ENCODE measurements at regions not wholly inside any gene's neighbourhood (a gene's known extent, or its start where the extent isn't known, plus 50 kb on each side); places are given as distances from the start of the nearest gene placed in this dataset.
A peak's percentile ranks its signal among the peaks of the same experiment; 100 is the strongest.

- H3K4me3 ChIP-seq (ENCODE audit: low read depth, low read length), result no peak overlapping the region
- DNase-seq (ENCODE audit: low read depth), result no peak
- TF ChIP-seq, protein P1, sequence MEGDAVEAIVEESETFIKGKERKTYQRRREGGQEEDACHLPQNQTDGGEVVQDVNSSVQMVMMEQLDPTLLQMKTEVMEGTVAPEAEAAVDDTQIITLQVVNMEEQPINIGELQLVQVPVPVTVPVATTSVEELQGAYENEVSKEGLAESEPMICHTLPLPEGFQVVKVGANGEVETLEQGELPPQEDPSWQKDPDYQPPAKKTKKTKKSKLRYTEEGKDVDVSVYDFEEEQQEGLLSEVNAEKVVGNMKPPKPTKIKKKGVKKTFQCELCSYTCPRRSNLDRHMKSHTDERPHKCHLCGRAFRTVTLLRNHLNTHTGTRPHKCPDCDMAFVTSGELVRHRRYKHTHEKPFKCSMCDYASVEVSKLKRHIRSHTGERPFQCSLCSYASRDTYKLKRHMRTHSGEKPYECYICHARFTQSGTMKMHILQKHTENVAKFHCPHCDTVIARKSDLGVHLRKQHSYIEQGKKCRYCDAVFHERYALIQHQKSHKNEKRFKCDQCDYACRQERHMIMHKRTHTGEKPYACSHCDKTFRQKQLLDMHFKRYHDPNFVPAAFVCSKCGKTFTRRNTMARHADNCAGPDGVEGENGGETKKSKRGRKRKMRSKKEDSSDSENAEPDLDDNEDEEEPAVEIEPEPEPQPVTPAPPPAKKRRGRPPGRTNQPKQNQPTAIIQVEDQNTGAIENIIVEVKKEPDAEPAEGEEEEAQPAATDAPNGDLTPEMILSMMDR (IDR thresholded peaks at IDR 0.05; ENCODE audit: control insufficient read depth, extremely low read depth, insufficient read depth), result no peak; the same call in 1 of the 2 replicates
Measured at GRCh38 chr17:6276711-6277110, 158.2 kb downstream of the AIPL1 start.

DNA sequence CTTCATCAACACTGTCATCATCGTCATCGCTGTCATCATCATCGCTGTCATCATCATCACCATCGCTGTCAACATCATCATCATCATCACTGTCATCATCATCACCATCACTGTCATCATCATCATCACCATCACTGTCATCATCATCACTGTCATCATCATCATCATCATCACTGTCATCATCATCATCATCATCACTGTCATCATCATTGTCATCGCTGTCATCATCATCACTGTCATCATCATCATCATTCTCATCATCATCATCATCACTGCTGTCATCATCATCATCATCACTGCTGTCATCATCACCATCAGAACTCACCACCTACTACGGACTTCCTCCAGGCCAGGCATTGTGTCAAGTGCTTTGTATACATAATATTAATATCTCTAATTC lies 160.6 kb downstream of the AIPL1 start:
- H3K4me3 ChIP-seq (ENCODE audit: low read depth, low read length), result no peak overlapping the region
- DNase-seq (ENCODE audit: low read depth), result no peak
- TF ChIP-seq, protein P1 (IDR thresholded peaks at IDR 0.05; ENCODE audit: control insufficient read depth, extremely low read depth, insufficient read depth), result no peak

DNA sequence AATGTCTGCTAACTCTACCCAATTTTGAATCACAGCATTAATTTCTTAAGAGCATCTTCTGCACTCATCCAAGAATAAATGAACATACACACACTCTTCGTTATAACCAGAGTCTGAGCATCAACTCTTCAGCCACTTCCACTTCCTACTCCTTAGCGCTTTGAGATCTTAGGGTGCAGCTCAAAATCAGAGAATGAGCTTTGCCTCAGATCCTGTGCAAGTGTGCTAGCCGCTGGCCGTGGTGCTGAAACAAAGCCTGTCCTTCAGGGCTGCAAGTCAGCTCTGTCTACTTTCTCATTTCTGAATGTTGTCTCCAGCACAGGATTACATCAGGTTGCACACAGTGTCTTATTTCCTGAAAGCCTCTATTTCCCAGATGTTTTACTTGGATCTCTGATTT lies 165.4 kb downstream of the AIPL1 start:
- peak; percentile 4 for DNase-seq (ENCODE audit: low read depth)
- H3K4me3 ChIP-seq (ENCODE audit: low read depth, low read length), result no peak overlapping the region
- TF ChIP-seq, protein P1 (IDR thresholded peaks at IDR 0.05; ENCODE audit: control insufficient read depth, extremely low read depth, insufficient read depth), result no peak

DNA sequence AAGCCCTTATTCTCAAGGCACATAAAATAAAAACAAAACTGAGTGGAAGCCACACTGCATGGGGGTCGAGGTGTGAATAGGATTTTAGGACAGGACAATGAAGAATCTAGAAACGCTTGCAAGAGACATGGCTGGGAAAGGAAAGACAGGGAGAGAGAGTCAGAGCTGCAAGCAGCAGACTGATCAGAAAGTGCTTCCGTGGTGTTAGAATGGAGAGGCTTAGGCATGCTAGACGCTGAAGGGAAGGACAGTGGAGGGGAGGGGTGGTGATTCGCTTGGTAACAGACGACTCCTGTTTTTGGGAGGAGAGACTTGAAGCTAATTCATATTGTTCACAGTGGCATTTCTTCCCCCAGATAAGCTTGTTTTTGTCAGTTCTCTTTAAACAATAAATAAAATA lies 173.5 kb downstream of the AIPL1 start:
- no peak for DNase-seq (ENCODE audit: low read depth)
- H3K4me3 ChIP-seq (ENCODE audit: low read depth, low read length), result no peak overlapping the region
- TF ChIP-seq, protein P1 (IDR thresholded peaks at IDR 0.05; ENCODE audit: control insufficient read depth, extremely low read depth, insufficient read depth), result no peak

DNA sequence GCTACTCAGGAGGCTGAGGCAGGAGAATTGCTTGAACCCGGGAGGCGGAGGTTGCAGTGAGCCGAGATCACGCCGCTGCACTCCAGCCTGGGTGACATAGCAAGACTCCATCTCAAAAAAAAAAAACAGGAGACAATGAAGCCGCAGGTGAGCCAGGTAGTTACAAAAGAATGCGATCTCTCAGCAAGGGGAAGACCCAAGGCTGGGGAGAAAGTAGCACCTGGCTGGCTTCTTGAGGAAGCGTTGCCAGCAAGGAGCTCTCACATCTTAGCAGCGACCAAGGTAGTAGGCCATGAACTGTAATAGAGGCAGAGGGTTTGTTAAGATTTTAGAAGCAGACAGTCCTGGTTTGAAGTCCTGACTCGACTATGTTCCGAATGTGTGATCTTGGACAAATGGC lies 175.0 kb downstream of the AIPL1 start:
- no peak for DNase-seq (ENCODE audit: low read depth)
- H3K4me3 ChIP-seq (ENCODE audit: low read depth, low read length), result no peak overlapping the region
- TF ChIP-seq, protein P1 (IDR thresholded peaks at IDR 0.05; ENCODE audit: control insufficient read depth, extremely low read depth, insufficient read depth), result no peak

- no peak for DNase-seq (ENCODE audit: low read depth)
- no peak overlapping the region for H3K4me3 ChIP-seq (ENCODE audit: low read depth, low read length)
- TF ChIP-seq, protein P1 (IDR thresholded peaks at IDR 0.05; ENCODE audit: control insufficient read depth, extremely low read depth, insufficient read depth), result no peak
Measured at GRCh38 chr17:6257336-6257735, 177.6 kb downstream of the AIPL1 start.

GRCh38 chr17:6255322-6255721 lies 179.6 kb downstream of the AIPL1 start:
- DNase-seq (ENCODE audit: low read depth), result no peak
- TF ChIP-seq, protein P1 (IDR thresholded peaks at IDR 0.05; ENCODE audit: control insufficient read depth, extremely low read depth, insufficient read depth), result no peak
- H3K4me3 ChIP-seq (ENCODE audit: low read depth, low read length), result no peak overlapping the region

Data from LNCaP clone FGC (cell line).